Vagina (tissue), 2 donors: ENCODE measurements at regions not wholly inside any gene's neighbourhood (a gene's known extent, or its start where the extent isn't known, plus 50 kb on each side); places are given as distances from the start of the nearest gene placed in this dataset.

Source experiments
- POLR2A ChIP-seq, 2 donors: fragments of 450-650 bp; IDR thresholded peaks; one replicate each; pipeline ENCODE4 v1.6.1; 2017; ENCODE audit warnings: antibody characterized with exemption in 2 of 2, mild to moderate bottlenecking in 2 of 2, moderate library complexity in 2 of 2
- POLR2AphosphoS5 ChIP-seq, 2 donors: sonication (generic); formaldehyde crosslinking; IDR thresholded peaks; one replicate each; pipeline ENCODE4 v1.9.0; 2017; ENCODE audit warnings: antibody characterized with exemption in 2 of 2, mild to moderate bottlenecking in 2 of 2, low read depth in 1 of 2; ENCODE audit not compliant: insufficient read depth in 1 of 2
- TF ChIP-seq, protein P1 (sequence below), 3 experiments: fragments of 450-650 bp in 2 of 3; fragments of 200-600 bp in 1 of 3; sonication (generic) in 1 of 3; IDR thresholded peaks; one replicate each; pipeline ENCODE4 v1.5.1; 2017 to 2019; ENCODE audit warnings: antibody characterized with exemption in 3 of 3, mild to moderate bottlenecking in 2 of 3, moderate library complexity in 2 of 3

DNA sequence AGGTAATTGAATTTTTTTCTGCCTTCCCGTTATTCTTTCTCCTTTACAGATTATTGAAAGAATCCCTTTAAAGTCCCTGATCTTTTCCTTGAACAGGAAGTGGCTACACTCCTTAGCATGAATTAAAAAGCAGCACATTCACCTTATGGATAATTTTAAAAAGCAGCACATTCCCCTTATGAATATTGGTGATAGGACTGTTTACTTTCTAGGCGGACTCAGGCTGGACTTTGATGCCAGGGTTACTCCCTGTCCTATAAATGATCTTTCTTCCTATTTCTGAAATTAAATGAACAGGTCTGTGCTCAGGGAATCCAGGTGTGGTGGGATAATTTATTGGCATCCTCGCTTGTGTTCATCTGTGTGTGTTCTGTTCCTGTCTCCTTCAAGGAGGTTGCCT is 226.0 kb downstream of the DCDC2C start:
- TF ChIP-seq, protein P1, sequence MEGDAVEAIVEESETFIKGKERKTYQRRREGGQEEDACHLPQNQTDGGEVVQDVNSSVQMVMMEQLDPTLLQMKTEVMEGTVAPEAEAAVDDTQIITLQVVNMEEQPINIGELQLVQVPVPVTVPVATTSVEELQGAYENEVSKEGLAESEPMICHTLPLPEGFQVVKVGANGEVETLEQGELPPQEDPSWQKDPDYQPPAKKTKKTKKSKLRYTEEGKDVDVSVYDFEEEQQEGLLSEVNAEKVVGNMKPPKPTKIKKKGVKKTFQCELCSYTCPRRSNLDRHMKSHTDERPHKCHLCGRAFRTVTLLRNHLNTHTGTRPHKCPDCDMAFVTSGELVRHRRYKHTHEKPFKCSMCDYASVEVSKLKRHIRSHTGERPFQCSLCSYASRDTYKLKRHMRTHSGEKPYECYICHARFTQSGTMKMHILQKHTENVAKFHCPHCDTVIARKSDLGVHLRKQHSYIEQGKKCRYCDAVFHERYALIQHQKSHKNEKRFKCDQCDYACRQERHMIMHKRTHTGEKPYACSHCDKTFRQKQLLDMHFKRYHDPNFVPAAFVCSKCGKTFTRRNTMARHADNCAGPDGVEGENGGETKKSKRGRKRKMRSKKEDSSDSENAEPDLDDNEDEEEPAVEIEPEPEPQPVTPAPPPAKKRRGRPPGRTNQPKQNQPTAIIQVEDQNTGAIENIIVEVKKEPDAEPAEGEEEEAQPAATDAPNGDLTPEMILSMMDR (IDR thresholded peaks at IDR 0.05): no peak
- TF ChIP-seq POLR2AphosphoS5 (IDR thresholded peaks at IDR 0.05; ENCODE audit: insufficient read depth in 1 of 2, low read depth in 1 of 2): no peak
- no peak for TF ChIP-seq POLR2A (IDR thresholded peaks at IDR 0.05)
